ENCODE measurements at regions not wholly inside any gene's neighbourhood (a gene's known extent, or its start where the extent isn't known, plus 50 kb on each side); places are given as distances from the start of the nearest gene placed in this dataset.
"Not testable (repeated sequence)": the region's sequence is repeated elsewhere in the genome, so short reads cannot be mapped to it uniquely, and the experiment has no call there.

DNA sequence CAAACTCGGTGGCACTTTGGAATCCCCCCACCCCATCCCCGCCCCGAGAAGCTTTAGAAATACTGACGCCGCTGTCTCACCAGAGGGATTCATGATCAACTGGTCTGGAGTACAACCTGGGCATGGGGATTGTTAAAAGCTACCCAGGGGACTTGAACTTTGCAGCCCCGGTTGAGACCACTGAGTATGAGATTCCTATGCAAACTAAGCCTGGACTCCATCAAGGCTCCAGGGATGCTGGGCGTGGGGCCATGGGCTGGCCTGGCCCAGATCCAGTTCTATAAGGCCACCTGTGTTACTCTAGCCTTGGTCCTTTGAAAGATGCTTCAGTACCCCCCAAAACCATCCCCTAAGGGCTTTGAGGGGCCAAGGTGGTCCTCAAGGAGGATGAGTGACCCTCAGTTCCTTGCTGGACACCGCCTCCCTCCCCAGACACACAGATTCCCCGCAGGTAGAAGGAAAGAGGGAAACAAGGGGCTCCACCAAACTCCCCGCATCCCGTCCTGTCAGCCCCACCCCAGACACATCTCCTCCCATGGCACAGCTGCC lies 68.5 kb downstream of the MRPL36 start:
- no peak for DNase-seq

DNA sequence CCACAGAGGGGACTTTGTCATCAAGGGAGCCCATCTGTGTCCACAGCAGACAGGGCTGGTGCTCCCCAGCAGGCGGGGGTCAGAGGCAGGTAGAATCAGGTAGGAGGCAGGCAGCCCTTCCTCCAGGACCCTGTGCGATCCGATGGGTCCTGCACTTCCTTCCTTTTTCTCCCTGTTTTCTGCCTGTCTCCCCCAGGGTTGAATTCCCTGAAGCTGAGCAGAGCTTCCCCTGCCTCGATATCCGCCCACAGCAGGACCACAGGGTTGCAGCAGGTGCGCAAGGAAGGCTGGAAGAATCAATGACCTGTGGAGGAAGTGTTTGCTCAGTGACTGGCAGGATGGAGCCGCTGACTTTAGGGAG lies 69.2 kb downstream of the MRPL36 start:
- DNase-seq = no peak

DNA sequence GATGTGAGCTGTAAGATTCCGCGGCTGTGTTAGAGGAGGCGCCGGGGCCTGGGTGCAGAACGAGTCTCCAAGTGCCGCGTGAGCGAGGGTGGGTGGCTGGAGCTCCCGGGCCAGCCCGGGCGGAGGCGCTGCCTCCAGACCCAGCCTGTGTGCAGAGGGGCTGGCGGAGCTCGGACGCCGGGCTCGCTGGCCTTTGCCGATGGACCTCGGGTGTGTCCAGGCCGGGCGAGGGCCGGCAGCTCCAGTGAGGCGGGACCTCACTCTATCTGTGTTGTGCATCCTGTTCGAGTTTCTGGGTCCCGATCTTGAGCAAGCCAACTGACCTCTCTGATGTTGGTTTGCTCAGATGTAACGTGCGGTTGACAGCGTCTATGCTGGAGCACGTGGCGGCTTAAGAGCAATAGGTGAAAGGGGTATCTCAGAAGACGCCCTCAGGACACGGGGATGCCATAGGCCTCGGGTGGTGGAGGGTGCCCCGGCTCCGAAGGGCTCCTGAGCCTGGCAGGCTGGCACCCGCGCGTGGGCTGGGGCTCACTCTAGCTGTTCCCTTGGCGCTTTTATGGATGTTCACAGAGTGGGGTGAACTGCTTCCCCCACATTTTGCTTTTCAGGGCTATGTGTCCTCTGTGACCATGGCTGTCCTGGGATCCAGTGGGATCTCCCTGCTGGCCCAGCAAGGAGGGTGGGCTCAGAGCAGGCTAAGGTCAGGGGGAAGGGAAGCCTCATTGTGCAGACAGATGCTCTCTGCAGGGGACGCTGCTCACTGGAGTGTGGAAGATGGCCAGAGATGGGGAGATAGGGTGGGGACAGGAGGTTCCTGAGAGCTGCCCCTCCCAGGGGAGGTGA lies 69.8 kb downstream of the MRPL36 start:
- no peak for DNase-seq

DNA sequence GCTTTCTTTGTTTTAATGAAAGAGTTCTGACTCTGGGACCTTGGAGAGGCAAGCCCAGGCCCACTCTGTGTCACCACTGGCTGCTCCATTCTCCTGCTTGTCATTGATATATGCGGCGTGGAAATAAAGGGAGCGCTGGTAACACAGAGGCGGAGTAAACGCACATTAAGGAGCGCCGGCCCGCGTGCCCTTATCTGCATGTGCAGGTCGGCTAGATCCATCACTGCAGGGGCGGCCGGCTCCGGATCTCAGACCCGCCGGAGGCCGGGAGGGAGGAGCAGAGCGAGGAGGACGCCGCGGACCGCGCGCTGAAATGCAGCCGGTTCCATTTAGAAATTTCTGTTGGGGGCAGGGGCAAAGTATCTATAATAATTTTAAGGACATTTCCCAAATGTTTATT lies 70.8 kb downstream of the MRPL36 start:
- no peak for DNase-seq

DNA sequence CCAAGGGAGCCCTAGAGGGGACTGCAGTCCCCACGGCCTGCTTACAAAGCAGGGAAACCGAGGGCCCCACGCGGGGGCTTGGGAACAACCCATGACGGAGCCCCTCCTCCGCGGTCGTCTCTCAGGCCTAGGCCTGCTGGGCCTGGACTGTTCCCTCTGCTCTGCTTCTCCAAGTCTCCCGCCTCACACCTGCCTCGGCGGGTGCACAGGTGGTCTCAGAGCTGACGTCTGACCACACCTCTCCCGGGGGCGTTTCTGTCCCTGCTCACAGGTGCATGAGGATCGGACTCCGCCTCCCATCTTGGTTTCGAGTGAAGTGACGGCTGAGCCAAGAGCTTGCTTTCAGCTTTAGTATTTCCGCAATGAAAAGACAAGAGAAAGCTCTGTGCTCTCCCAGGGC lies 72.1 kb downstream of the MRPL36 start:
- DNase-seq = no peak

DNA sequence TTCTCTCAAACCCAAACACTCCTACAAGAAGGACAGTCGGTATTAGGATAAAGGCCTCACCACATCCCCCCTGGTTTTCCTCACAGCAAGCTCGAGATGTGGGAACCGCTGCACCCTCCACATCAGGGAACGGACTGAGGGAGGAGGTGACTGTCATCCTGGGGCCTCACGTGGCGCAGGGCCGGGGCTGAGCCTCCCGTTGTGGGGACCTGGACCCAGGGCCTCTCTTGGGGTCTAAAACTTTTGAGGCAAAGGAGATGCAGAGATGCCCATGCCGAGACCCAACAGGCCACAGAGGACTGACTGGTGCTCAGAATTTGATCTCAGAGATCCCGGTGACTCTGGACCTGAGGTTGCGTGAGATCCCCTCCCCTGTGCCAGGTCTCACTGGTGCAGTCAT lies 72.7 kb downstream of the MRPL36 start:
- DNase-seq = no peak

DNA sequence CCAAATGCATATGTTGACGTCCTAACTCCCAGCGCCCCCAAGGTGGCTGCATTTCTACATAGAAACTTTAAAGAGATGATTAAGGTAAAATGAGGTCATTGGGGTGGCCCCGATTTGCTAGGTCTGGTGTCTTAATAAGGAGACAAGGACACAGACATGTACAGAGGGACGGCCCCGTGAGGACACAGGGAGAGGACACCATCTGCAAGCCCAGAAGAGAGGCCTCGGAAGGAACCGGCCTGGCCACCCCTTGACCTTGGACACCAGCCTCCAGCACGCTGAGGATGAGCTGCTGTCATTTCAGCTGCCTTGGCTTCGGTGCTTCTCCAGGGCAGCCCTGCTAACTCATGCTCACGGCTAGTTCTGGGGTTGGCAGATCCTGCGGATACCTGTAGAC lies 73.2 kb downstream of the MRPL36 start:
- no peak for DNase-seq

DNA sequence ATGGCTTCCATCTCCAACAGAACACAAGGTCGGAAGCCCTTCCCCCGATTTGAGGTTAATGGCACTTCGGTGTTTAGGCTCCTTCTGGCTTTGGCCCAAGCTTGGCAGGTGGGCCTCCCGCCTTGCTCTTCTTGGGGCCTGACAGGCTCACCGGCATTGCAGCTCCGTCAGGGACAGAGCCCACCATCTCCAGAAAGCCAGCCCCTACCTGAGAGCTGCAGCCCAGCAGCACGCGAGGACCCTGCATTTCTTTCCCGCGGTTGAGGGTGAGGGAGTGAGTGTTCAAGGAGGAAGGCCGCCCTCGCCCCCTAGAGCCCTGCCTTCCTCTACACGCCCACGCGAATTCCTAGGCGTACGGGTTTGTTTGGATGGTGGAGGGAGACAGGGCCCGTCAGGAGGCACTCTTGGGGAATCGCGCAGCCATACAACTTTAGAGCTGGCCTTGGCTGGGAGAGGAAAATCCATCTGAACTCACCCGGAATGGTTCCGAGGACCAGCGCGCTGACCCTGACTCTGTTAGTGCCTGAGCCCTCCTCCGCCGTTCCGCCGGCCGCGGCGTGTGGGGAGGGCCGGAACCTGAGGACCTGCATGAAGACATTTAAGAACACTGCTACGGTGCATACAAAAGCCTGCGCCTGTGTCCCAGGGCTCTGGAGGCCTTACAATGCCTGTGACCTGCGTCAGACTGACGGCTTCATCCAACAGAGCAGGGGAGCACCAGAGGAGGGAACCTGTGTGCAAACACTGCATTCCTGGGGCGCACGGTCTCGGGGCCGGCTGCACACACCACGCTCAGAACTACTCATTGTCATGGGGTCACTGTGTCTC lies 73.8 kb downstream of the MRPL36 start:
- DNase-seq = no peak

DNA sequence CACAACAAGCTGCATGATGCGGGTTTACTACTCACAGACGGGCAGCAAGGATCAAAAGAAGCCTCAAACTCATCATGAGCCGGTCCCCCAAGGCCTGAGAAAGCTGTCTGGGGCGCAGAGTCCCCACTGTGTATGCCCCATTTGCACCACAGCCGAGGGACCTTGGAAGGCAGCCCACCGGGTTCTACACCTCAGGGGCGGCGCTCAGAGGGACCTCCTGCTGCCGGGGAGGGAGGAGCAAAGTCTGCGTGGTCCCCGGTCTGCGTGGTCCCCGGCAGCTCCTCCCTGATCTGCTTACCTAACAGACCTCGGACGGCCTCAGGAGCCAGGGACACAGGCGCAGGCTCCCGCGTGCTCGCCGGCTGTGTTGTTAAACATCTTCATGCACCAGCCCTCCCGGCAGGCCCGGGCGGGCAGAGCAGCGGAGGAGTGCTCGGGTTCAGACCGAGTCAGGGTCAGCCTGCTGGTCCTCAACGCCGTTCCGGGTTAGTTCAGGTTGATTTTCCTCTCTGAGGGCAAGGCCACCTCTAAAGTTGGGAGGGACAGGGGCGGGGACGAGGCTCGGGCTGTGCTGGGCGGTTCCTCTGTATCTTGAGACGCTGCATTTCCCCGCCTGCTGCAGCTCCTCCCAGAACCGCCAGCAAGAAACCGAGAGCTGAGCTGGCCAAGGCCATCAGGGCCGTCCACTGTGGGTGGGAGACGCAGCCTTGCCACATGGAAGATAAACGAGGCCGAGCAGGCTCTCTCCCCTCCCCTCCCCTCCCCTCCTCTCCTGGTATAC lies 74.6 kb downstream of the MRPL36 start:
- DNase-seq = no peak

DNA sequence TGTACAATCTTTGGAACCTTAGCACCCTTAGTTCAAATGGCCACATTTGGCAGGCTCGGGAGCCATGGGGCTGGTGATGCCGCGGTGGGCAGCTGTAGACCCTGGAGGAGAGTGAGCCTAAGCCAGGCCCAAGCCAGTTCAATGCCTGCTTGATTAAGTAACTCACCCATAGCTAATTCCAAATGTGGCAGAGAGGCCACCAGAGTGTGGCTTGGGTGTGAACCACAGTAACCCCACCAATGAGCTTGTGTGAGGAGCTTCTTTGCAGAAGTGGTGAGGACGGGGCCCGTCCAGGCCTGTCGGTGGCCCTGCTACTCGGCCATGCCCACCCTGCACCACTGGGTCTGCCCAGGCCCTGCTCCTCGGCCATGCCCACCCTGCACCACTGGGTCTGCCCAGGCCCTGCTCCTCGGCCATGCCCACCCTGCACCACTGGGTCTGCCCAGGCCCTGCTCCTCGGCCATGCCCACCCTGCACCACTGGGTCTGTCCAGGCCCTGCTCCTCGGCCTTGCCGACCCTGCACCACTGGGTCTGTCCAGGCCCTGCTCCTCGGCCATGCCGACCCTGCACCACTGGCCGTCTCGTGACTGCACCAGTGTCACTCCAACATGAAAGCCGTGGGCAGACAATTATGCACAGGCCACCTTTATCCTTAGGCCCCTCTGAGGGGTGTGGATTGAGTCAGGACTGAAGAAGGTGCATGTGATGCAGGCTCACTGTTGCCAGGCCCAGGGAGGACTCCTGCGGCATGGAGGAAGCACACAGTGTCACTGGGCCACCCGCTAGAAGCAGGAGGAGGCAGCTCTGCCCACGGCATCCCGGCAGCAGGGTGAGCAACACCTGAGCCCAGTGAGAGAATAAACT lies 75.4 kb downstream of the MRPL36 start:
- DNase-seq = no peak

DNA sequence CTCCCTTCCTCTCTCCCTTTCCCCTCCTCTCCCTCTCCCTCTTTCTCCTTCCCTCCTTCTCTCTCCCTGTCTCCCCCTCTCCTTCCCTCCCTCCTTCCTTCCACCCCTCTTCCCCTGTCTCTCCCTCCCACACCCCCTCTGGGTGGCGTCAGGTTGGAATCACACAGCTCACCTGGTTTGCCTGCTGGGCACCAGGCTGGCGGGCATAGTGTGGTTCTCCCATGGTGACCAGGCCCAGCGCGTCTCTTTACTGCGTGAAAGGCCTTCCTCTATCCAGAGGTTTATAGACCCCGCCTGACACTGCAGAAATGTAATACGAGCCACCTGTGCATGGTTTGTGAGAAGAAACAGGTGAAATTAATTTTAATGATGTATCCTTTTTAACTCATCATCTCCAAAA lies 76.2 kb downstream of the MRPL36 start:
- no peak for DNase-seq

DNA sequence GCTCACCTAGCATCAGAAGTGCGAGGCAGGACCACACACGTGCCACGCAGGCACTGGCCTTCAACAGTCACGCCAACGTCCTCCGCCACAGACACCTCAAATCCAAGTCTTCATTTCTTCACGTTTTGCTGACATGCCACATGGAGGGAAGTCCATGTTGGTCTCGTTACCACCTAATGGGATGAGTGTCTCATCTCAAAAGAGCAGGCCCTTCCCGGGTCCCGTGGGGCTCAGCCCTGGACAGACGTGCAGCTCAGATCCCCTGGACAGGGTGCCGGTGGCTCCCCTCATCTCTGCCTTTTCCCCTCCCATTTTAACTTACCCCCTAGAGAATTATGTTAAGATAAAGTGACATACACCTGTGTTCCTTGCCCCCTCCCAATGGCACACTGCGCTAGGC lies 76.8 kb downstream of the MRPL36 start:
- DNase-seq = no peak

DNA sequence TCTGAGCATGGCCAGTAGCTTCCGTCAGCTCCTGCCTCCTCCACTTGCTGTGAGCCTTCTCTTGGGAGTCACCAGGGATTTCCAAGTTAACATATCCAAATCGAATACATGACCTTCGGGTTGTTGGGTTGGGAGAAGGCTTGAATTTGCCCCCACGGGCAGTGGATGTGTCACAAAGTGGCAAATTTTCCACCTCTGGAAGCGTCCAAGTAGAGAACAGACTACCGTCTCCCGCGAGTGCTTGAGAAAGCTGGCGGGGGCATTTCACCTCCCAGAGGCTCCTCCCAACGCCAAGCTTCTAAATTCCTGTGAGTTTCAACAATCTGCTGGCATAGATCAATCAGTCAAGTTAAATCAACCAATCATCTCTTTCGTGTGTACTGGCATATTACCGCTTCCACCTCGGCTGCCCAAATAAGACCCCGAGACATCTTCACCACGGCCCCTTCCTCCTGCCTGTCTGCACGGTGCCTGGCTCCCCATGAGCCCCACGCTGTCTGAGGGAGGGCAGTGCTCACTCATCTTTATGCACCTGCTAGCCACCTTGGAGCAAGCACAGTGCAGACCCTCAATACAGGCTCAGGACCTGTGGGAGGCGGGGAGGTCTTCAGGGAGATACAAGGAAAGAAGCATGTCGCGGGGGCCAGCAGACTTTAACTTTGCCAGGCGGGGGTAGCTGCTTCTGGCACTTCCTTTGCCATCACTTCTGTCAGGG lies 79.1 kb downstream of the MRPL36 start:
- no peak for DNase-seq

DNA sequence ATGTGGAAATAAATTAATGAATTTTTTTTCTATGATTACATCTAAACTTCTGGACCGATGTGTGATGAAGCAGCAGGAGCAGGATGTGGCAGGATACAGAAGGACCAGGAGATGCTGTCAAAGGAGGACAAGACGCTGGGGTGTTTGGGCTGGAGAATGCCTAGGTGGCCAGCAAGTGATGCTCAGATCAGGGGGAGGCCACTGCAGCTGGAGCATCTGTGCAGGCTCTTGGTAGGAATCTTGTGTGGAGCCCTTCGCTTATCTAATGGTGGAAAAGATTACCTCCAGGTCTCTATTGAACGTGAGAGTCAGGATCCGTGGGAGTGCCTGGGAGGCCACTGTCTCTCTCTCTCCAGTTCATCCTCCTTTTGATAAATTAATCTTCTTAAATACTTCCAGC lies 79.8 kb downstream of the MRPL36 start:
- no peak for DNase-seq

DNA sequence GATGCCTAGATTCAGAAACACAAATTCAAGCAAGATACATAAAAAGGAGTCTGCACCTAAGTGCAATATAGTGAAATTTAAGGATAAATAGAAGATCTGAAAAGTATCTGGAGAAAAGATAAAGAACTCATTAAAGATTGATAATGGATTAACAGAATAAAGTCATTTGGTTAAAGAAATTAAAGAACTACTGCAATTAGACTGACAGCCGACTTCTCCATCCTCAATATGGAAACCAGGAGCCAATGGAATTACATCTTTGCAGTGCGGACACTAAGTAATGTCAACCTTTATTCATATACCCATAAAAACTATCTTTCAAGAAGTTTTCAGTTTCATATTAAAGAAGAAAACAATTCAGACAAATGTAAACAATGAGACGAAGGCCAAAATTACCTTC lies 81.0 kb downstream of the MRPL36 start:
- DNase-seq = no peak

DNA sequence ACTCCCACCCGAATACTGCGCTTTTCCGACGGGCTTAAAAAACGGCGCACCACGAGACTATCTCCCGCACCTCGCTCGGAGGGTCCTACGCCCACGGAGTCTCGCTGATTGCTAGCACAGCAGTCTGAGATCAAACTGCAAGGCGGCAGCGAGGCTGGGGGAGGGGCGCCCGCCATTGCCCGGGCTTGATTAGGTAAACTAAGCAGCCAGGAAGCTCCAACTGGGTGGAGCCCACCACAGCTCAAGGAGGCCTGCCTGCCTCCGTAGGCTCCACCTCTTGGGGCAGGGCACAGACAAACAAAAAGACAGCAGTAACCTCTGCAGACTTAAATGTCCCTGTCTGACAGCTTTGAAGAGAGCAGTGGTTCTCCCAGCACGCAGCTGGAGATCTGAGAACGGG lies 89.5 kb downstream of the MRPL36 start:
- not testable (repeated sequence) for DNase-seq

DNA sequence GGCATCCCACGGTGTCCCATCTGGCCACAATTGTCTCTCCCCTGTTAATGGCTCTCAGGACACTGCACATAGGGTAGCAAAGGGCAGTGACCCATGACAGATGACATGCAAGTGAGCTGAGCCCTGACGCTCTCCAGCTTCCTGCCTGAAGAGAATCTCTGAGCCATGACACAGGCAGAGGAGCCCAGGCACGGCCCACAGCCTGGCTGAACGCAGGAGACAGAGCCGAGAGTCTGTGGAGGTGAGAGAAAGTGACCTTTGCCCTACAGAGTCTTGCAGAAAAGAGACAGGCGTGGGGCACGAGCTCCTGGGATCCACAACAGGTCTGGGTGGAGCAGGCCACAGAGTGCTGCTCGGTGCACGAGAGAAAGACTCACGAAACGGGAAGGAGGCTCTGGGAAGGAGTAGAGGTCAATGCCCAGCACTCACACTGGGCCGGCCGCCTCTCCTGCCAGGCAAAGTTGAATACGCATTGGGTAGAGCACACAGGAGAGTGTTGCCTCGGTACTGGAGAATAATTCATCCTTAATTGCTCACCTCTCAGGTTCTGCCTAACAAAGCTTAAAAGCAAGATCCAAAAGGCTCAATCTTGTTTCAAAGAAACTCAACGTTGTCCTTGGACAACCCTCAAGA lies 90.3 kb downstream of the MRPL36 start:
- no peak for DNase-seq

DNA sequence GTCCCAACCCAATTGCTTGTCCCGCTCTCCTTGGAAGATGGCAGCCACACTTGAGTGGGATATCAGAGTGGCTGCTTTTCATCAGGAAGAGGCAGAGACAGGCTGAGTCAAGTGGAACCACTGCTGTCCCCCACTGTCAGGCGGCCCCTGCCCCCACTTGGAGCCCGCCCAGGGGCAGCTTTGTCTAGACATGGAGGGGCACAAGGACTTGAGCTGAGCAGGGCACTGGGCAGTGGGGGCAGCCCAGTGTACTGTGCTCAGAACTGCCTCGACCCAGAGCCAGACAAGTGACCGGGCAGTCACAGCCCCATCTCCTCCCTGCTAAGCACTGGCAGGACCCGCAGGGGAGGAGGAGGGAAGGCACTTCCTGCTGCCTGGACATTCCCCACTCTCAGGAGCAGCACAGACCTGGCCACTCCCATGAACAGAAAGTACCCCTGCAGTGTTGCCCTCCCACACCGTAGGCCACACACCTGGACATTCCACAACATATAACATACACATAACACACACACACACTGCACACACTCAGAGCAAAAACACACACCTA lies 91.0 kb downstream of the MRPL36 start:
- DNase-seq = no peak

DNA sequence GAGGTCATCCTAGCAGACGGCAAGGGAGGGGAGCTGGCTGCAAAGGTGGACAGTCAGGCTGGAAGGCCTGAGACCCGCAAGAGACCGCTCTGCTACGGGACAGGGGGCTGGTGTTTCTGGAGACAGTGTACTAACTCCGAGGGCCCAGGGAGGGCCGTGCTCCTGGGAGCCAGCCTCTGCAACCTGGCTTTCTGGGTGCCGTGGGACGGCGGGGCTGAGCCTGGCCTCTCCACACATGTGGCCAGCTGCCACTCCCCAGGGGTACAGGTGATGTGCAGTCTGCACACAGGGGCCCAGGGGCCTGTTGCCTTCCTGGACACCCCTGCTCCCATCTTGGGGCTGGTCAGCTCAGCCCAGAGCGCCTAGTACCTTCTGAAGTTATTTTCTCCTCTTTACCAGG lies 92.2 kb downstream of the MRPL36 start:
- DNase-seq = no peak

DNA sequence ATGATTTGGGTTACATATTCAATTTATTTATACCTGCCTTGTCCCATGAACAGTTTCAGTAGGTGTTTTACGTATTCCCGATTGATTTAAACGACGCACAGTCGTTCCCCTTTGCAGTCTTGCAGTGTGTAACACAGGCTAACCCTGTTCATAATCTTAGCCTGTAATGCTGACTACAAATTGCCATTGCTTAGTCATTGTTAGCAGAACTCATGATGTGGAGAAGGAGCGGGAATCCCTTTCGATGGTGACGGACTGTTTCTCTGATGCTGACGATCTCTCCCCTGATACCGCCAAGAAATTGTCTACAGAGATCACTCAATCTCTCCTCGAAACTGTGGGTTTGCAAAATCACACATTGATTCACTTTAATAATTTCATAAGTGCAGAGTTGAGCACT lies 93.2 kb downstream of the MRPL36 start:
- DNase-seq = no peak

DNA sequence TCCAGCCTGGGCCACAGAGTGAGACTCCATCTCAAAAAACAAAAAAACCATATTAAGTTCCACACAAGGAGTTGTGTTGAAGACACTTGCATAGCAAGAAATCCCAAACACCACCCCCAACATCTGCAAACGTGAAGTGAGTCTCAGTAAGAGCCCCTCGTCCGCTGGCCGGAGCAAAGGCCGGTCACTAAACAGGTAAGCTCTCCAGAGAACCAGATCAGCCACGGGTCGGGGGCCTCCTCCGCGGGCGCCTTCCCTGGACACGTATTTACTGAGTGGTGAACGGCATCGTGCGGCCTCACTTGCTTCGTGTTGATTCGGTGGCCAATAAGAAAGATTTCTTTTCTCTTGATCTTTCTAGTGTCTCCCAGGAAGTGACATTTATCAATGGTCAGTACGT lies 93.6 kb downstream of the MRPL36 start:
- no peak for DNase-seq
